ENCODE measurements at regions not wholly inside any gene's neighbourhood (a gene's known extent, or its start where the extent isn't known, plus 50 kb on each side); places are given as distances from the start of the nearest gene placed in this dataset.

GRCh38 chr4:33025236-33025635 is 2305.1 kb downstream of the PCDH7 start:
- TF ChIP-seq GATA3 (IDR thresholded peaks at IDR 0.05; ENCODE audit: low read depth, low read length) (no peak), GATA2 (IDR thresholded peaks at IDR 0.05; ENCODE audit: low read depth, low read length) (no peak)

Measured in SH-SY5Y (cell line).